GM18909 (cell line): ENCODE measurements at regions not wholly inside any gene's neighbourhood (a gene's known extent, or its start where the extent isn't known, plus 50 kb on each side); places are given as distances from the start of the nearest gene placed in this dataset.

ENCODE experiments used
- ATAC-seq: cut with Tn5 transposase; IDR thresholded peaks from one replicate; pipeline ENCODE4 v1.9.1; 2021; ENCODE audit warnings: mild to moderate bottlenecking; ENCODE audit not compliant: unreplicated experiment, poor library complexity

DNA sequence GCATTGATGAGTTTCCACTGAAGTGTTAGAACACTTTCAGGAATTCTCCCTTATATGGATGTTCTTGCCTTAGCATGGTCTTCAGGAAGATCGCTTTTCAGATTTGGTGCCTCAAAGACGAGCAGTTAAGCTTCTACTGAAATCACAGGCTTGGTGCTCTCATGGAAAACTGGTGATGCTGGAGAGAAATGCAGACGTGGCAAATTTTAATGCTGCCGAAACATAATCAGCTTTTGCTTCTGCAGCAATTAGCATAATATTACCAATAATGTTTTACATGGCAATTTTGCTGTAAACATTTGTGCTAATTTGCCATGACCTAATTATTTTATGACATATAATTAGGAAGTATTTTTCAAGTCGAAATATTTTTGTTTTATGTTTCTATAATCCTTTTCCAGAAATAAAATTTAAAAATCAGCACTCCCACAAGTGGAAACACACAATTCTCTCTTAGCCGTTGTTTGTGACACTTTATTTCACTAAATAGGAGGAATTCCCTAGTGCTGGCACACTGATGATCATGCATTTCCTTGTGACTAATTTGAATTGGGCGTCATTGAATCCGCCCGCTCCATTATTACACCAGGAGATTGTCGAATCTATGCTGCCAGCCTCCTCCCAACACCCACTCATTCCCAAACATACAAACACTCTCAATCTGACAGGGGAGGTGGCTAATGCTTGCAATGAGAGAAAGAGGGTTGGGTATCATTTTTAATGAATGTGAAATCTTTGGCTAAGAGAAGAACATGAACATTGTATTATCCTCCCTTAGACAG, 506.8 kb upstream of the PPP2R3A start:
- ATAC-seq, result no peak

DNA sequence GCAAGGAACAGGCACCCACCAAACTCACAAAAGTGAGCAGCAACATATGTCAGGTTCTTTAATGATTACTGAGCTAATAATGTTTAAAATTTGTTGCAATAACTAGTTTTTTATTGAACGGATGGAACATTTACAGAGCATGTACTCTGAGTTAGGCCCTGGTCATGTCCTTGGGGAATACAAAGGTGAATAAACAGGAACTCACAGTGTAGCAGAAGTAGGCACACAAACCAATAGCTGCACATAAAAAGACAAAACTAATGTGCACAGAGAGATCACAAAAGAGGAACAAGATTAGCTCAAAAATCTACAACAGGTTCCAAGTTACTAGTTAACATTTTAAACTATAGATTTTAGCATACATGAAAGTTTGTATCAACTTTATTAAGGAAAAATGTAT, 505.3 kb upstream of the PPP2R3A start:
- ATAC-seq, result no peak

DNA sequence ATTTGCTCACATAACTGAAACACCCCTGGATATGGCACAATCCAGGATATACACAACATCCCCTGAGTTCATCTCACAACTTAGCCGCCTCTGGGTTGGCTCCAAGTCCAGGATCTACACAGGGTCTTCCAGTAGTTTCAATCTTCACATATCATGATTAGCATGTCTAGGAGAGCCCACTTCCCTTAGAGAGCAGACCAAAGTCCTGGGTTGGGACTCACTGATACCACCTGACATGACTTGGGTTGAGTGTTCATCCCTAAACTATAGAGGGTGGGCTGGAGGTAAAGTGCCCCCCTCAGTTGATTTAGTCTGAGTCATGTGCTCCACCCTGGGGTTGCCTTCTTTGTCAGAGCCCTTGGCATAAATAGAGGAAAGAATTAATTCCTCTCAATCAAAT, 493.6 kb upstream of the PPP2R3A start:
- no peak for ATAC-seq

DNA sequence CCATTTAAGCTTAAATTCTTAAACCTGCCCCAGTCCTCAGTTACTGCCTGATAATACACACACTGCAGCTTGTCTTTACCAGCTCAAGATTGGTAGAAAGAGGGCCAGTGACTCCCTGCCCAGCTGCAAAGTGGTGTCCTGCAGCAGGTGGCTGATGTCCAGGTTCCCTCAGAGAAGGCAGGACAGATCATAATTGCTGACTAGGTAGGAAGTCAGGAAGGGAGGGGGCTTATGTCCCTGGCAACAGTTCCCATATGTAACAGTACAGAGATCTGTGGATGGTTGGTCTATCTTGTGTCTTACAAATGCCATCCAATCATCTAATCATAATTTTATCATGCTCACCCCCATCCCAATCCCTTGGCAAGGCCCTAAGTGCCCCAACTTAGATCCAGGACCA, 492.1 kb upstream of the PPP2R3A start:
- no peak for ATAC-seq

DNA sequence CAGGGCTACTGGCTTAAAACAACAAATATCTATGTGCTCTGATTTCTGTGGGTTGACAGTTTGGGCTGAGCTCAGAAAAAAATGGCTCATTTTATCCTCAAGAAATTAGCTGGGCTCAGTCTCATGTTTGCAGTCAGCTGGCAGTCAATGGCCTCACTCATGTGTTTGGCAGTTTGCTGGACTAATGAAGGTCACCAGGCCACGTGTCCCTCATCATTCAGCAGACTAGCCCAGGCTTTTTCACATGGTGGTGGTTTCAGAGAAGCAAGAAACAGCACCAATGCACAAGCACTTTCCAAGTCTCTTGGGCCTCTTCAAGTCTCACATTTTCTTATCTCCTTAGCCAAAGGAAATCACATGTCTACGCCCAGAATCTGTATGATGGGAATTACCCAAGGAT, 478.3 kb upstream of the PPP2R3A start:
- ATAC-seq, result no peak

DNA sequence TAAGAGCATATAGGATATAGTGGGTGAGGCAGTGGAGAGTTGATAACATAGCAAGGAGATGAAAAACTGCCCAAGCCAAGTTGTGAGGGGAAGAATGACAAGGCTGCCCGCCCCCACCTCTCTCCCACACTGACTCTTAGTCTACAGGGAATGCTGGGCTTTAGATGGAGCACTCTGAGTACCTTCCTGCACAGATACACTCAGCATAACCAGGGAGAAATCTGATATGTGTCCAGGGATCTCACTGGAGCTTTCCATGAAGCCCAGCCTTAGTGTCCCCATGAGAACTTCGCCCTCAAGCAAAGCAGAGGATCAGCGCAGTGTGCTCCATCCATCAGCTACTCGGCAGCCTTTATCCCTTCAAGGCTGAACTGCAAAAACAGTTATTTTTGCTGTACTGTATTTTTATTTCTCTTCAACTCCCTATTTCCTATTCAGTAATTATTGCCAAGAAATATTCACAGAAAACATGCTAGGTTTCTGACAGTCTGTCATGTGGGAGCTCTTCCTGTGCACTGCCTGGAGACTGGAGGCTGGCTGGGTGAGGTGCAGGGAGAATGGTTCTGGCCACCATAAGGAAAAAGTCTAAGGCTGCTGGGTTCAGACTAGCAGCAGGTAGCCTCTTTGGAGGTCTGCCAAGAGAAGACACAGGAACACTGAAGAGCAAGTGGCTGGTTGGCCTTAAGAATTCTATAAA, 475.2 kb upstream of the PPP2R3A start:
- ATAC-seq, result no peak

DNA sequence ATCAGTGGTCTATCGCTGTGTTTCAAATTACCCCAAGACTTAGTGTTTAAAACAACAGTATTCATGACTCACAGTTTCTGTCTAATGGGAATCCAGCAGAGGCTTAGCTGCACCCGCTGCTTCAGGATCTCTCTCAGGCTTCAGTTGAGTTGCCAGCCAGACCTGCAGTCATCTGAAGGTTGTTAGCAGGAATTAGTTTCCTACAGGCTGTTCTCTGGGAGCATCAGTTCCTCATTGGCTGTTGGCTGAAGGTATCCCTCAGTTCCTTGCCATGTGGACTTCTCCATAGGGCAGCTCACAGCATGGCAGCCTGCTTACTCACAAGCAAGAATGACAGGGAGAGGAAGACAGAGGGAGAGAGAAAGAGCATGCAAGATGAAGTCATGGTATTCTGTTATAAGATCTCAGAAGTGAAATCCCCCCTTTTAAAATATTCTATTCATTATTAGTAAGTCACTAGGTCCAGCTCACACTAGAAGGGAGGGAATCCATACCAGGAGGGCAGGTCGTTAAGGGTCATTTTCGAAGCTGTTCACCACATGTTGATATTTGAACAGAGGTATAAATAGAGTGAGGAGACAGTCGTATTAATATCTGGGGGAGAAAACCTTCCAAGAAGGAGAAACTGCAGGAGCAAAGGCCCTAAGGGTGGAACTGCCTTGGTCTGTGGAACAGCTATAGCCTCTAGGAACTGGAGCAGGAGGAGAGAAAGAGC, 473.9 kb upstream of the PPP2R3A start:
- ATAC-seq, result no peak

DNA sequence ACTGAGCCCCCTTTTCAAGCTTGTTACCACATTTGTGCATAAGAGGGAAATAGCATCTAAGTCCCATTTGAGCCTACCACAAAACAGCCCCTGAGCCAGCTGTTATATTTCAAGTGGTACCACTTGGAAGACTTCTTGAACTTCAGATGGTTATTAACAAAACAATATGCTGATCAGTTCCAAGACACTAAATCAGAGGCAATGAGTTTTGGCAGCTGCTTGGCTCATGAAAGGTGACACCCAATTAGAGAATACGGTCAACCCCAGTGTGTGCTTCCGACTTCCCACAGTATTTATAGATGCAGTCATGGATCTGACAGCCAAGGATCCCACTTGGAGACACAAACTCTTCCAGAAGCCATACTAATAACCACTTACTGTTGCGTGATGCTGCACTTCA, 469.6 kb upstream of the PPP2R3A start:
- no peak for ATAC-seq

DNA sequence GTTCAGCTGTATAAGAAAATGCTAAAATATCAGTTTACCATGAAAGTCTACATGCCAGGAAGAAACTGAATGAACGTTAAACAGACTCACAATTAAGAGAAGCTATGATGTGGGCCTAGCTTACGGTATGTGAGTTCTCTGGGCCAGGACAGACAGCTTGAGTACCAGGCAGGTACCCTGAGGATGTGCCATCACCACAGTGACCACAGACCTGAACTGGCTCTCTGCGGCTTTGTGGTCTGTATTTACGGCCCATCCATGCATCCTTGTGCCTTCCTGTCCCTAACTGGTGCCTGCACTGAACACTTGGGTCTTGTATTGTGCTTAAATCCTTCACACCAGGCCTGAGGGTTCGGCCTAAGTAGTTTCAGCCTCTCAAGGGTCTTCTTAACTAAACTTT, 467.5 kb upstream of the PPP2R3A start:
- no peak for ATAC-seq

DNA sequence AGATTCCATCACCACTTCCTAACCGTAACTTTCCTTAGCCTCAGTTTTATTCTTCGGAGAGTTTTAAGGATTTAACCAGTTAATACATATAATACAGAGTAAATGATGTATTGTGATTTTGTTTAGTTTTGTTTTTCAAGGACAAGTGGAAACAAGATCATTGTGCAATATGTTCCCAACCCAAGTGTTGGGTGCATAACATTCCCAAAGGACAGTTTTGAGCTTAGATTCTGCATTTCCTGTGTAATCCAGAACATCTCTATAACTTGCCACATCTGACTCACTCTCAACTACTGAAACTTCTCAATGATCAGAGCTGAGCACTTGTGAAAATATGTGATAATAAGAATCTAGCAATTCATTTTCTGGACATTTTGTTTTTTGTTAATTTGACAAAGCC, 466.1 kb upstream of the PPP2R3A start:
- no peak for ATAC-seq

DNA sequence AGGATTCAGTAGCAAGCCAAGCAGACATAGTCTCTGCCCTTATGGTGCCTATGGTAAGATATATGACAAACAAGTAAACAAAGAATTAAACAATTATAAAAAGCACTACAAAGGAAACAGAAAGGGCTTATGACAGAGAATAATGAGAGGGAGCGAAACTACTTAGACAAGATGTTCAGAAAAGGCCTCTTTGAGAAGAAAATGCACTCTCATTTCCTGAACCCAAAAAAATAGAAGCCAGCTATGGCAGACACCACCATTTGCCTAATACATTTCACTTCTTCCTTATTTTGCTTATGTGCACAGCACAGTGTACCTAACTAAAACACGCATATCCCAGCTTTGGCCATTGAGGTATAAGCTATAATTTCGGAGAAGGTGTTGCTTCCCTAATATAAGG, 465.5 kb upstream of the PPP2R3A start:
- ATAC-seq, result no peak

DNA sequence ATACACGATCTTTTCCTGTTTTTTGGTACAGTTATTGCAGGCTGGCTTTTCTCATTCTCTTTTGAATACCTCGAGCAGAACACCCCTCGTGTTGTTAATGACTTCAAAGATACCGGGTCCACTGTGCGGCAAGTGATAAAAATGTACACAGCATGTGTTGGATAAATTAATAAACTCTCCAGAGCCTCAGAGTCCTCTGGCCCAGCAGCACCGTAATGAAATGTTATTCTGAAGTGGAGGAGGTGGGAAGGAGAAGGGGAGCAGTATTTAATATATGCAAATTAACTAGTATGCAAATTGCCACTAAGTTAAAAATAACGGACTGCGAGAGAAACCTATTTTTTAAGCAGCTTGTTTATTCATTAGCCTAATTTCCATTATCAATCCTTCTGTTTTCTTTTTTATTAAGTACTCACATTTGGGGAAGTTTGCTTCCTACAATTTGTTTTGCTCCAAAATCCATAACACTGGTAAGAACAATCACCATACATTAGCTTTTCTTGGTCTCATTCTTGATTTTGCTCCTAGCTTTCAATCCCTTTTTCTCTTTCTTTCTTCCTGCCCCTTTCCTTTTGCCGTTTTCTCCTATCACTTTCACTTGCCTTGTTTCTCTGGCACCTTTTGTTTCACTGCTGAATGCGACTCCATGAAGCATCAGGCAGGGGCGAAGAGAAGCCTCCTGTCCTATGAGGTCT, 462.3 kb upstream of the PPP2R3A start:
- no peak for ATAC-seq

DNA sequence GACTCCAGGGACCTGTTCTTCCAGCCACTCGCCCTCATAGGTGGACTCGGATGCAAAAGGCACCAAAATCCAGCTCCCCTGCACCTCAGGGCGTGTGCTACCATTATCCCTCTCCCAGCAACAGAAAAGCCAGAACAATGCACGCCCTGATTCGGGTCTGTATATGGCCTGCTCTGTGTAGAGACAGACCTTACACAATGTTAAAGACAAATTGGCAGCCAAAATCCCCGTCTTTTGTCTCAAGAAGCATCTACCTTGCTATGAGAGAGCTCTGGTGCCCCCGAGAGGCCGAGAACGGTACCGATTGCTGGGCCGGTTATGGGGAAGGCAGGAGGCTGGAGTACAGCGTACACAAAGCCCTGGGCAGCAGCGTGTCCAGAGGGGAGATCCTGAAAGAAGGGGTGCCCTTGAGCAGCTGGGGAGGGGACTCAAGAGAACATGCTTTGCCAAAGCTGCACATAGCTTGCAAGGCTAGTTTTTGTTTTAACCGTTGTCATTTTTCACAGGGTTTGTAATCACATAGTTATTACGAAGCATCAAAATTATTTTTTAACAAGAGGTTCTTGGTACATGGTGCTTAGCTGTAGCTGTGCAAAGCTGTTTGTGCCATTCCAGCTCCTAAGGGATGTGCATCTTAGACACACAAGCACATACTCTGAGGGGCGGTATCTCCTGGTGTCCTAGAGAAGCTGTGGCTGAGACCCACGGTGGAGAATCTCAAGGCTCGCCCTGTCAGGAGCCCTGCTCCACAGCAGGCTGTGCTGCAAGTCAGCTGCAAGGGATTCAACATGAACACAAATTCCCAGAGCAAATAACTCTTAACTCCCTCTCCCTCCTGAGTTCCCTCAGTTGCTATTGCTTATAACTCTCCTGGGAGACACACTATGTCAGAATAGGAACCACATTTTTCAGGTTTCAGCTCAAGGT, 461.5 kb upstream of the PPP2R3A start:
- ATAC-seq, result peak; percentile 85

DNA sequence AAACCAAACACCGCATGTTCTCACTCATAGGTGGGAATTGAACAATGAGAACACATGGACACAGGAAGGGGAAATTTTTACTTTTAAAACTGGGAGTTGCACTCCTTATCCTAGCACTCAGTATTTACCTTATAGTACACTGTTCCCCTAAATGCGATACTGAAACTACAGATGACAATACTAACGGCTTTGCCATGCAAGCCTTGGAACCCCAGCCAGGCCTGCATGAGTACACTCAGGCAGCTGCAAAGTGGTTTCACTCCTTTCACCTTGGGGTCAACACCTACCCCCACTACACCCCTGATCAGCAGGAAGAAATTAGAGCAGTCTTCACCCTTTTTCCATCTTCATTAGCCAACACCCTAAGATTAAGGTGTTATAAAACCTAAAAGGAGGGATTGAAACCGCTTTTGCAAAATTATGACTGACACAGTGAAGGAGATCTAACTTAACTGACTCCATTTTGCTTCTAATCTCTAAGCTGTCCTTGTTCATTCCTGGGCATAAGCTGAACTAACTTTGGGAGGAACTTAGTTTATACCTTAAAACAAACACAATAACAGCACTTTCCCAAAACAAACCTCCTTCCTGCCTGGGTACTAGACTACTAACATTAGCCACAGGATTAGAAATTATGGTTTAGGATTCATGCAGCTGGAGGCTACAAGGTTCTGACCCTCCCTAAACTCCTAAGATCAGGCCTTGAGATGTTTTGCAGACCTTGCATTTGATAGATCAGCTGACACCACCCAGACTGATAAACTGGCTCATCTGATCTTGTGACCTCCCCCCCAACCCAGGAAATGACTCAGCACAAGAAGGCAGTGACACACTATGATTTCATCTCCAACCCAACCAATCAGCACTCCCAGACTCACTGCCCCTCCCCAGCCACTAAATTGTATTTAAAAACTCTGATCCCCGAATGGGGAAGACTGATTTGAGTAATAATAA, 452.1 kb upstream of the PPP2R3A start:
- ATAC-seq, result no peak

DNA sequence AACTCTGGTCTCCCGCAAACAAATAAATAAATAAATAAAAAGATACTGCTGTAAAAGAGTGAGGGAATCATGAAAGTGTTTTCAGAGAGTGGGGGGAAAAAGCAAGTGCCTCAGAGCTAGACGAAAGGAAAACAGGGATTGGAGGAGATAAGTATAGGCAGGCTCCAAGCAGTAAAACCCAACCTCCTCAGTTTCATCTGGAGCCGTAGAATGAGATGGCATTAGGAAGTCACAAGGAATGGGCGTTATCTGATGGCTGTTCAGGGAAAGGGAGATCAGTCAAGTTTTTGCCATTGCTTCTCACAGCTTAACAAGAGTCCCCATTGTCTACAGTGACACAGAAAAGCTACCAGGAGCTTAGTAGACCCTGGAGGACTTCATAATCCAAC, 451.5 kb upstream of the PPP2R3A start:
- ATAC-seq, result no peak

DNA sequence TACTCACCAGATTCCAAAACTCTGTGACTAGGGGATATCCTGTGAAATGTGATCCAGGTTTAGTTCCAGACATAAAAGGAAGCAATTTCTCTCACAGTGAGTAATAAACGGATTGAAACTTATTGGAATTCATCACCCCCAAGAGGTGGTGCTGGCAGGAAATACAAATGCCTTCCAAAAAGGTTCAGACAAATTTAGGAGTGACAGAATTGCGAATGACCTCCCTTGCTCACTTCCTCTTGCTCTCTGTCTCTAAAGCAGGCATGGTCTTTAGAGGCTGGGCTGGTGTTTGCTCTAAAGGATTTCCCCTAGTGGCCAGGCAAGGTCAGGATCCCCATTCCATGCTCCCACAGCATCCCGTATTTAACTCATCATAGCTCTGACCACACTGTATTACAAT, 449.4 kb upstream of the PPP2R3A start:
- ATAC-seq, result no peak

DNA sequence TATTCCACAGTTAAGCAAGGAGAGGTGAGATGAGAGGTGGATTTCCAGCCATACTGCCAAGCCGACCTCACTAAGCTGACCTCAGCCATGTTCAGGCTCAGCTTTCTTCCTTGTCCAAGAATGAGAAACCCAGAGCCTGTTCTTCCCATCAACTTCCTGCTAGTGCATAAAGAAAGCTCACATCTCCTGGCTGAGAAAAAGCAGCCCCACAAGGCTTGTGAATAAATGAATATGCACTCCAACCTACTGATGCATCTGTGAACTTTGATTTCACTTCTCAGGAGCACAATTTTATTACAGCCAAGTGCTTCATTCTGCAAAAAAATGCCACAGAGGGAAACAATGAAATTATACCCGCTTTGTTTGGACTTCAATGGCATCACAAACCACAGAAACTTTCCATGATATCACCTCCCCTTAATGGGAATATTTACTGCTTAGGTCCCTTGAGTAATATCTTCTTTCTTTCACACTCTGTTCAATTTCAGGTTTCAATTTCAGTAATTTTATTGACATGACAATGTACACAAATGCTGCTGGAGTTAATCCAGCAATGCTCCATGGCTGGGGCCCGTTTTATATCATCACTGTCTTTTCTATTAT, 437.0 kb upstream of the PPP2R3A start:
- no peak for ATAC-seq

DNA sequence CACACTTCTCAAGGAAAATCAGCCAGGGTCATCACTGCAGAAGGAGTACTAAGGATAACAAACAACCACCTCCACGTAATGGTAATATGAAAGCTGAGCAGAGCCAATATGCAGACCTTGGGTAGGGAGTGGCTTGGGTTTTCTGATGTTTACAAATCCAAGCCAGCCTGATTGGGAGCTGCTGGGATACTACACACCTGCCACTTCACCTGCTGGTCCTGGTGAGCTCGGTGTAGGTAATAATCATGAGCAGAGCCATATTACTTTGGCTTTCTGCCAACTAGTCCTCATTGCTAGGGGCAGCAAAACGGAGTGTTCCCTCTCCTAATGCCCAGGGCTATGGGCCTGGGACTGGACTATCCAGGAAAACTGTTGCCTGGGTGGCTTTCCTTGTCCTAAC, 433.5 kb upstream of the PPP2R3A start:
- no peak for ATAC-seq
